CD4-positive, alpha-beta T cell treated with Interferon alpha-2 for 1 hour (primary cell): ENCODE measurements at regions not wholly inside any gene's neighbourhood (a gene's known extent, or its start where the extent isn't known, plus 50 kb on each side); places are given as distances from the start of the nearest gene placed in this dataset.

Experiments
- DNase-seq, 2 donors: peaks; one replicate each; pipeline ENCODE4 v3.0.0-alpha.2; 2020 to 2022

GRCh38 chr15:70319466-70319865, 221.7 kb upstream of the TLE3 start:
- peak in 1 of 2 donors; percentile 70 for DNase-seq

GRCh38 chr15:70318594-70319465, 221.1 kb upstream of the TLE3 start:
- peak in 1 of 2 donors; percentile 17 for DNase-seq

GRCh38 chr15:70316059-70316600, 218.4 kb upstream of the TLE3 start:
- DNase-seq: no peak

GRCh38 chr15:70315431-70315830, 217.7 kb upstream of the TLE3 start:
- DNase-seq: no peak

- no peak for DNase-seq
Measured at GRCh38 chr15:70314688-70315087, 217.0 kb upstream of the TLE3 start.

- DNase-seq: no peak
Measured at GRCh38 chr15:70314018-70314354, 216.3 kb upstream of the TLE3 start.

GRCh38 chr15:70313099-70314017, 215.6 kb upstream of the TLE3 start:
- no peak for DNase-seq

- DNase-seq: no peak
Measured at GRCh38 chr15:70311821-70312220, 214.1 kb upstream of the TLE3 start.

GRCh38 chr15:70309716-70310115, 212.0 kb upstream of the TLE3 start:
- no peak for DNase-seq

- DNase-seq: no peak
Measured at GRCh38 chr15:70308735-70309434, 211.2 kb upstream of the TLE3 start.

- DNase-seq: peak in 1 of 2 donors; percentile 47
Measured at GRCh38 chr15:70308011-70308734, 210.5 kb upstream of the TLE3 start.

- DNase-seq: no peak
Measured at GRCh38 chr15:70306582-70306981, 208.9 kb upstream of the TLE3 start.

GRCh38 chr15:70306081-70306480, 208.4 kb upstream of the TLE3 start:
- no peak for DNase-seq

- DNase-seq: no peak
Measured at GRCh38 chr15:70303981-70304380, 206.3 kb upstream of the TLE3 start.

GRCh38 chr15:70302360-70302759, 204.6 kb upstream of the TLE3 start:
- no peak for DNase-seq

GRCh38 chr15:70301396-70301795, 203.7 kb upstream of the TLE3 start:
- DNase-seq: no peak

- DNase-seq: peak; percentile 68 to 71
Measured at GRCh38 chr15:70299931-70300869, 202.5 kb upstream of the TLE3 start.

- DNase-seq: no peak
Measured at GRCh38 chr15:70297465-70298058, 199.8 kb upstream of the TLE3 start.

GRCh38 chr15:70294731-70295305, 197.1 kb upstream of the TLE3 start:
- no peak for DNase-seq
